ENCODE measurements at regions not wholly inside any gene's neighbourhood (a gene's known extent, or its start where the extent isn't known, plus 50 kb on each side); places are given as distances from the start of the nearest gene placed in this dataset.

GRCh38 chr6:106792536-106793236, 163.3 kb downstream of the QRSL1 start:
- TF ChIP-seq CTCF (conservative IDR thresholded peaks at IDR 0.05; ENCODE audit: low read depth, low read length): no peak
- H3K4me3 ChIP-seq (ENCODE audit: low read length): no peak overlapping the region
- no peak for DNase-seq (ENCODE audit: low read depth)

DNA sequence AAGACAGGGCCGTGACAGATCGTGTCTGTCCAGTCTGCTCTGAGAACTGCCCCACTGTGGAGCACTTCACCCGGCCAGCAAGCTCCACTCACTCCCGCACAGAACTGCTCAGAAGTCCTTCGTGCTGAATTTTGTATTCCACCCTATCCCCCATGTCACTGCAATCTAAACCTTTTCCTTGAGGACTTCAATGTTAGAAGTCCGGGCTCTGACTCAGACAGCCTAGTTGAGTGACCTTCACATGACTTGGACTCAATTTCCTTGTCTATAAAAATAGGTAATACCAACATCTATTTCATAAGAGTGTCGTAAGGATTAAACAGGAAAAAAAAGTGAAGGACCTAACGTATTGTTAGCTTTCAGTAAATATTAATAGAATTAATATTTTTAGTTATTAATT, 161.6 kb downstream of the QRSL1 start:
- DNase-seq (ENCODE audit: low read depth): no peak
- TF ChIP-seq CTCF (conservative IDR thresholded peaks at IDR 0.05; ENCODE audit: low read depth, low read length): no peak

DNA sequence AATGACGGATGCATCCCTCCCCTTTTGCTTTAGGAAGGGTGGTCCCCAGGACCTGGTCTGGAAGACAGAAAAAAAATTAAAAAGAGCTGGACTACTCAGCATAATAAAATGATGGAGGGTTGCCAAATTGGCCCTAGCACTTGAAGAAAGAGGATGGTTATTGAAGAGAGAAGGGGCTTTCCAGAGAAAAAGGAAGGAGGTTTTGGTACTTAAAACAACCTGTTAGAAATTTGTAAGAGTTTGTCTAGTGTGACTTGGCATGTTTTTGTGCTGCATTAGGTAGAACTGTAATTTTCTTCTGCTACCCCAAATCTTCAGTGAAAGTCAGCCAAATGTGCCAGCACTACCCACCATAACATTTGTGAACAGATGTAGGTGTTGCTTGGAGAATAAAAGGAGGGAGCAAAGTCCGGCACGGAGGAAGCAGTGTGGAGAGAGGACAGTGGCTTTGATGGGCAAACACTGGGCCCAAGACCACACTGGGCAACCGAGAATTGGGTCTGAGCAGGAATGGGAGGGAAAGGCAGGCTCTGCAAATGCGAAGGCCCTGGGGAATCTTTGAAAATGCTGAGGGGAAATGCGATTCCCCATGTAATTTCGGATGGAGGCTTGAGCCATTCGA, 160.9 kb downstream of the QRSL1 start:
- no peak overlapping the region for H3K4me3 ChIP-seq (ENCODE audit: low read length)
- no peak for DNase-seq (ENCODE audit: low read depth)
- no peak for TF ChIP-seq CTCF (conservative IDR thresholded peaks at IDR 0.05; ENCODE audit: low read depth, low read length)

More for the DNA sequence above, 161.6 kb downstream of the QRSL1 start:
- no peak overlapping the region for H3K4me3 ChIP-seq (ENCODE audit: low read length)

DNA sequence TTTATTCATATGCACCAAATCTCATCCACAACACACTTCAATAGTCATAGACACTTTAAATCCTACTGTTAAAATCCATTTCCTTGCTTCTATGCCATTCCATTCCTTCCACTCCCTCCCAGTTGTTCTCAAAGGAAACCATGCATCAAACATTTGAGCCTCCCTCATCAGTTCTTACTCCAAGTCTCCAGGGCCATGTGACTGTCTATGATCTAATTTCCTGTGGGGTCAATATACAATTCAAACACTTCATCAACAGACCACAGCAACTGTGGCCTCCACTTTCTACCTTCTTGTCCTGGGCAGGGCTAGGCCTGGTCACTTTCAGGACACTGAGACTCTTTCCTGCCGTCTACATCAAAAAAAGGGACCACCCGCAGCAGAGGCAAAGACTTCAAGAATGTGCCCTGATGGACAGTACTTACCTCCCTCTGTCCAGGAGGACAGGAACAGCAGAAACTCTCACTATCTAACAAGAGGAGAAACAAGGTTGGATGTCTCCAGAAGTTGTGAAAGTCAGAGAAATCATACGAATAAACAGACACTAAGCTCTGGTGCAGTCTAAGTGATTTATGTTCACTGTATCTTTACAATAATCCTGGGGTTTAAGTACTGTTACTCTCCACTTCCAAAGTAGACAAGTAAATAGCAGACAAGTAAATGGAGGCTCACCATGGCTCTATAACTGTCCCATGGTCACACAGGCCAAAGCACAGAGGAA, 160.2 kb downstream of the QRSL1 start:
- H3K4me3 ChIP-seq (ENCODE audit: low read length): no peak overlapping the region
- no peak for DNase-seq (ENCODE audit: low read depth)
- TF ChIP-seq CTCF (conservative IDR thresholded peaks at IDR 0.05; ENCODE audit: low read depth, low read length): no peak

GRCh38 chr6:106788761-106789160, 159.4 kb downstream of the QRSL1 start:
- no peak for TF ChIP-seq CTCF (conservative IDR thresholded peaks at IDR 0.05; ENCODE audit: low read depth, low read length)
- DNase-seq (ENCODE audit: low read depth): no peak
- H3K4me3 ChIP-seq (ENCODE audit: low read length): no peak overlapping the region

DNA sequence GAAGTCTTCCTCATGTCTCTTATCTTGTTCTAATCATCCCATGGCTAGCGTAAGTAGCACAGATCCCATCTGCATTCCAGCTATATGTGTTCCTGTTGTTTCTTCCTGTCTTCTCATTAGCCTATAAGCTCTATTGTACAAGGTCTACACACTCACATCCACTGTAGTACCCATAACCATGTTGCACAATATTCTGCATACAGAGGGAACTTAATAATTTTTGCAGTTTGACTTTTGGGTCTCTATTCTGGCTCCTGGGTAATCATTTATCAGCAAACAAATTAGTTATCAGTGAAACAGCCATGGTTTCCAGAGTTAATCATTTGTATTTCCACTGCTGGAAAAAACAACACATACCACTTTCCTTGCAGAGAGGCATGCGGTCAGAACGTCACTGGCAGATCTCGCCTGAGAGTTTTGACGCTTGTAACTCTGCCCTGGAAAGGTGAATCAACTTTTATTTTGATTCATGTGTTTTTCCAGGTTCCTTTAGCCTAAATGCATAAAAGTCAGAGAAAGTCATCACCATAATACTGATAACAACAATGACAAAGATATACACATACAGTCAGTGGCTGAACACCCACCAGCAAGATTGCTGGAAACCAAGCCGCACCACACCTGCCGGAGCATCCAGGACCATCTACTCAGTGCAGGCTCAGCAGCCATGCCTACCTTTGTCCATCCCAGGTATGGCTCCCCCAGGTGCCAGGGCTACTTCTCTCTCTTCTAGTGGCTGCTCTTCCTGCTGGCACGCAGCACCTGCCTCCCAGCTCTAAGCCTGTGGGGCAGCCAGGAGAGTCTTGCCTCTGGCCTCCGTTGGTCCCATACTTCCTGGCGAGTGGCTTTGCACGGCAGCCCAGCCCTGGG, 158.2 kb downstream of the QRSL1 start:
- TF ChIP-seq CTCF (conservative IDR thresholded peaks at IDR 0.05; ENCODE audit: low read depth, low read length): no peak
- H3K4me3 ChIP-seq (ENCODE audit: low read length): no peak overlapping the region
- DNase-seq (ENCODE audit: low read depth): no peak
